Panc1 (cell line): ENCODE measurements at regions not wholly inside any gene's neighbourhood (a gene's known extent, or its start where the extent isn't known, plus 50 kb on each side); places are given as distances from the start of the nearest gene placed in this dataset.

Experiments used
- ATAC-seq: fragments of 200-7000 bp; cut with Tn5 transposase; 2 replicates; pipeline ENCODE4 v1.9.1; 2020; ENCODE audit warnings: mild to moderate bottlenecking, moderate library complexity
- BruUV-seq: library from RNA; stranded (reverse); fragments of 400-500 nt; replicated peaks from 2 replicates; lab custom pipeline; 2021; lab: Mats Ljungman, UMichigan
- CTCF ChIA-PET: fragments of 300-600 bp; sonication (Branson Sonifier 250); formaldehyde crosslinking; loops from one replicate; lab custom pipeline; 2022; ENCODE audit warnings: antibody characterized with exemption; lab: Charles Lee
- POLR2A ChIA-PET: fragments of 300-600 bp; sonication (Branson Sonifier 250); formaldehyde crosslinking; loops from one replicate; lab custom pipeline; 2022; ENCODE audit warnings: antibody characterized with exemption; lab: Charles Lee
- DNase-seq: peaks from one replicate; pipeline ENCODE4 v3.0.0-alpha.2; 2010; ENCODE audit warnings: low read depth, low spot score
- H3K27ac ChIP-seq: 2 replicates; pipeline ENCODE4 v1.5.1; 2011; ENCODE audit warnings: mild to moderate bottlenecking, low read length, inconsistent platforms
- H3K27me3 ChIP-seq: fragments of 200-500 bp; sonication (Bioruptor generic); 2 replicates; pipeline ENCODE4 v1.6.0; 2014; ENCODE audit warnings: low read length, inconsistent platforms; ENCODE audit not compliant: control insufficient read depth, insufficient read depth
- H3K36me3 ChIP-seq: fragments of 200-500 bp; sonication (Bioruptor generic); 2 replicates; pipeline ENCODE4 v1.5.1; 2014; ENCODE audit warnings: inconsistent platforms, mild to moderate bottlenecking, low read length, moderate library complexity; ENCODE audit not compliant: control insufficient read depth, insufficient read depth
- H3K4me1 ChIP-seq: 2 replicates; pipeline ENCODE4 v1.5.1; 2011; ENCODE audit warnings: inconsistent platforms, mild to moderate bottlenecking, low read length, moderate library complexity; ENCODE audit not compliant: control insufficient read depth, insufficient read depth
- H3K4me3 ChIP-seq, 2 experiments: 2 replicates each; pipeline ENCODE4 v1.5.1; 2011 to 2012; ENCODE audit warnings: low read depth in 2 of 2, low read length in 2 of 2, mild to moderate bottlenecking in 2 of 2, inconsistent platforms in 1 of 2, moderate library complexity in 1 of 2
- H3K9me3 ChIP-seq: fragments of 200-500 bp; sonication (Bioruptor generic); 2 replicates; pipeline ENCODE4 v1.5.1; 2014; ENCODE audit warnings: low read depth, mild to moderate bottlenecking, inconsistent platforms, low read length, moderate library complexity; ENCODE audit not compliant: control insufficient read depth, insufficient read depth
- CTCF ChIP-seq: fragments of 450-650 bp; IDR thresholded peaks from 2 replicates; pipeline ENCODE4 v1.5.1; 2017; ENCODE audit warnings: mild to moderate bottlenecking
- POLR2AphosphoS5 ChIP-seq: IDR thresholded peaks from 2 replicates; pipeline ENCODE4 v1.6.1; 2012; ENCODE audit warnings: mild to moderate bottlenecking, low read depth, low read length, moderate library complexity
- REST ChIP-seq, 2 experiments: IDR thresholded peaks; 2 replicates each; pipeline ENCODE4 v1.6.1; 2011 to 2012; ENCODE audit warnings: low read depth in 2 of 2, control low read depth in 1 of 2, low read length in 1 of 2, mild to moderate bottlenecking in 1 of 2, moderate library complexity in 1 of 2; ENCODE audit not compliant: insufficient read depth in 1 of 2
- SIN3A ChIP-seq: IDR thresholded peaks from 2 replicates; pipeline ENCODE4 v1.6.1; 2012; ENCODE audit warnings: low read depth, mild to moderate bottlenecking, low read length, moderate library complexity, borderline replicate concordance; ENCODE audit not compliant: insufficient read depth
- TCF7L2 ChIP-seq: IDR thresholded peaks from 2 replicates; pipeline ENCODE4 v1.6.1; 2011; ENCODE audit warnings: mild to moderate bottlenecking, low read depth, low read length, inconsistent platforms
- in situ Hi-C: cut with HindIII; loops from 2 replicates; pipeline ENCODE4 v1.10.0; 2016; ENCODE audit warnings: low sequenced_read_pairs, low pct_unique_long_range_greater_than_20kb
- intact Hi-C: fragments of 100-400 bp; cut with micrococcal nuclease; formaldehyde crosslinking; loops from one replicate; pipeline ENCODE4 v1.10.0; 2022; ENCODE audit not compliant: unreplicated experiment

- H3K9me3 ChIP-seq: no peaks in the 10 kb centered on the region
- DNase-seq (peak; percentile 35), ATAC-seq (no peak)
- no peak overlapping the region for H3K4me3 ChIP-seq
- H3K4me1 ChIP-seq: no peaks in the 10 kb centered on the region
- no peak overlapping the region for H3K27ac ChIP-seq
- H3K36me3 ChIP-seq: no peaks in the 10 kb centered on the region
- TF ChIP-seq POLR2AphosphoS5 (no peak), REST (IDR thresholded peaks at IDR 0.05; ENCODE audit: insufficient read depth in 1 of 2, low read depth in 2 of 2, low read length in 1 of 2) (no peak), TCF7L2 (no peak), SIN3A (no peak), CTCF (no peak)
- in situ Hi-C loops (no loop called here), intact Hi-C loops (no loop called here)
- no peaks in the 10 kb centered on the region for H3K27me3 ChIP-seq
- POLR2A ChIA-PET: no interaction called here
- CTCF ChIA-PET: no interaction called here
- BruUV-seq: no TSS peak
Measured at GRCh38 chr2:122748552-122749011, 993.1 kb downstream of the TSN start.

- Histone ChIP-seq H3K27me3 (no peaks in the 10 kb centered on the region), H3K4me1 (no peaks in the 10 kb centered on the region), H3K9me3 (no peaks in the 10 kb centered on the region), H3K4me3 (no peak overlapping the region), H3K36me3 (no peaks in the 10 kb centered on the region), H3K27ac (no peak overlapping the region)
- intact Hi-C loops: no loop called here
- no peak for TF ChIP-seq SIN3A
- TF ChIP-seq REST (IDR thresholded peaks at IDR 0.05; ENCODE audit: insufficient read depth in 1 of 2, low read depth in 2 of 2, low read length in 1 of 2): no peak
- TF ChIP-seq CTCF: no peak
- TF ChIP-seq POLR2AphosphoS5: no peak
- TF ChIP-seq TCF7L2: no peak
- ChIA-PET CTCF (no interaction called here), POLR2A (no interaction called here)
- no peak for ATAC-seq
- BruUV-seq: no TSS peak
- in situ Hi-C loops: no loop called here
- DNase-seq: no peak
Measured at GRCh38 chr2:122749405-122749804, 994.0 kb downstream of the TSN start.
